ENCODE measurements at regions not wholly inside any gene's neighbourhood (a gene's known extent, or its start where the extent isn't known, plus 50 kb on each side); places are given as distances from the start of the nearest gene placed in this dataset.

DNA sequence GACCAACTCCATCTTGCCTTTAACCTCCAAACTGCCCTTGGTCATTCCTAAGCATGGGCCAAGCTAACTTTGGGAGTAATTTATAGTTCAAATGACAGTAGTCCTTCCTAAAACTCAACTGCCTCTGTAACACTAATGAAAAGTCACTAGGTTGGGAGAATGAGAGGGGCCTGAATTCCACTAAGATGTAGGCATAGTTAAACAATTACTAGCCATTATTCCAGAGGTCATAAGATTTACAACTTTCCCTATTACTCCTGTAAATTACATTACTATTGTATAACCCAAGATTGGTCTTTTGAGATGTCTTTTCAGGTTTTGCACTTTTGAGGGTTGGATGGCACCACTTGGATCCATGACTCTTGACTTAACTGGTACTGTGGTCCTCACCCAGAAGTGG is 94.6 kb downstream of the SPP2 start:
- Histone ChIP-seq H3K36me3 (no peaks in the 10 kb centered on the region), H3K9me3 (peaks cover 0 to 5% (median 0%) of the 10 kb centered on the region in 11 donors), H3K27ac (no peak overlapping the region), H3K4me1 (peaks cover 0 to 19% (median 3%) of the 10 kb centered on the region in 9 donors), H3K4me3 (no peak overlapping the region), H3K27me3 (peaks cover 0 to 10% (median 0%) of the 10 kb centered on the region in 7 donors)
- TF ChIP-seq, protein P1, sequence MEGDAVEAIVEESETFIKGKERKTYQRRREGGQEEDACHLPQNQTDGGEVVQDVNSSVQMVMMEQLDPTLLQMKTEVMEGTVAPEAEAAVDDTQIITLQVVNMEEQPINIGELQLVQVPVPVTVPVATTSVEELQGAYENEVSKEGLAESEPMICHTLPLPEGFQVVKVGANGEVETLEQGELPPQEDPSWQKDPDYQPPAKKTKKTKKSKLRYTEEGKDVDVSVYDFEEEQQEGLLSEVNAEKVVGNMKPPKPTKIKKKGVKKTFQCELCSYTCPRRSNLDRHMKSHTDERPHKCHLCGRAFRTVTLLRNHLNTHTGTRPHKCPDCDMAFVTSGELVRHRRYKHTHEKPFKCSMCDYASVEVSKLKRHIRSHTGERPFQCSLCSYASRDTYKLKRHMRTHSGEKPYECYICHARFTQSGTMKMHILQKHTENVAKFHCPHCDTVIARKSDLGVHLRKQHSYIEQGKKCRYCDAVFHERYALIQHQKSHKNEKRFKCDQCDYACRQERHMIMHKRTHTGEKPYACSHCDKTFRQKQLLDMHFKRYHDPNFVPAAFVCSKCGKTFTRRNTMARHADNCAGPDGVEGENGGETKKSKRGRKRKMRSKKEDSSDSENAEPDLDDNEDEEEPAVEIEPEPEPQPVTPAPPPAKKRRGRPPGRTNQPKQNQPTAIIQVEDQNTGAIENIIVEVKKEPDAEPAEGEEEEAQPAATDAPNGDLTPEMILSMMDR (IDR thresholded peaks at IDR 0.05) = no peak
- ATAC-seq (no peak), DNase-seq (no peak)
- intact Hi-C loops (cut with DNase I) = no loop called here

DNA sequence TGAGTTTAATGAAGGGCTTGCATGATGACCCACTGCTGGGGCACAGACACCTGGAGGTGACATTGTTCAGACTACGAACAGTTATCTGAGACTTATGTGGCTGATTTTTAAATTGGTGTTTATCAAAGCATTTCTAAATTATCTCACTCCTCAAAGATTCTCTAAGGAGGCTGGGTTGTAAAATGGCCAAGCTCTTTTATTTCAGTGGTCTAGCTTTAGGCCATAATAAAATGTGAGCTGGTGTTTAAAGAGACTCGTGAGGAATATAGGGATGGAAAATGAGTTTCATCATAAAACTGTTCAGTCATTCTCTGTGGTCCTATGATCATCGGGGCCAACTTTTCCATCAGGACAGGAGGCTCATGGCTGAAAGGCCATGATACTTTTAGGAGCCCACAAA is 93.4 kb downstream of the SPP2 start:
- Histone ChIP-seq H3K4me3 (no peak overlapping the region), H3K4me1 (peaks cover 0 to 19% (median 3%) of the 10 kb centered on the region in 9 donors), H3K36me3 (no peaks in the 10 kb centered on the region), H3K27ac (no peak overlapping the region), H3K9me3 (peaks cover 0 to 7% (median 0%) of the 10 kb centered on the region in 11 donors), H3K27me3 (peaks cover 0 to 10% (median 0%) of the 10 kb centered on the region in 7 donors)
- WGBS, 2 donors = 85 to 89% methylated on average over 3 of the region's 3 CpGs
- ATAC-seq = no peak
- DNase-seq = no peak
- intact Hi-C loops (cut with DNase I) = no loop called here
- TF ChIP-seq, protein P1 (IDR thresholded peaks at IDR 0.05) = no peak

DNA sequence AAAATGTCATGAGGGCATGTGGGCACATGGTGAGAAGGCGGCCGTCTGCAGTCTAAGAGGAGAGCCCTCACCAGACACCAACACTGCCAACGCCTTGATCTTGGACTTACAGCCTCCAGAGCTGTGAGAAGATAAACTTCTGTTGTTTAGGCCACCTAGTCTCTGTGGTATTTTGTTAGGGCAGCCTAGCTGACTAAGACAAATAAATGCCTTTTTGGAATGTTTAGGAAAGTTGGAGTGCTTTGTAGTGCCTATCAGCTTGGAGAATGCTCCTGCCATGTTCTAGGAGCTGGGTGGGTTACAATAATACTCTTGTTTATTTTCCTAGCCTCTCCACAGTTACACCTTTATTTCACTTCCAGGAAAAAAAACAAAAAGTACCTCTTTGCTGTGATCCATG is 92.0 kb downstream of the SPP2 start:
- no peak for DNase-seq
- no peak overlapping the region for H3K4me3 ChIP-seq
- ATAC-seq = no peak
- peaks cover 0 to 19% (median 3%) of the 10 kb centered on the region in 9 donors for H3K4me1 ChIP-seq
- no peaks in the 10 kb centered on the region for H3K36me3 ChIP-seq
- 86 to 91% methylated on average over 3 of the region's 3 CpGs for WGBS, 2 donors
- intact Hi-C loops (cut with DNase I) = no loop called here
- H3K9me3 ChIP-seq = peaks cover 0 to 7% (median 0%) of the 10 kb centered on the region in 11 donors
- TF ChIP-seq, protein P1 (IDR thresholded peaks at IDR 0.05) = no peak
- H3K27ac ChIP-seq = no peak overlapping the region
- peaks cover 0 to 10% (median 0%) of the 10 kb centered on the region in 7 donors for H3K27me3 ChIP-seq

DNA sequence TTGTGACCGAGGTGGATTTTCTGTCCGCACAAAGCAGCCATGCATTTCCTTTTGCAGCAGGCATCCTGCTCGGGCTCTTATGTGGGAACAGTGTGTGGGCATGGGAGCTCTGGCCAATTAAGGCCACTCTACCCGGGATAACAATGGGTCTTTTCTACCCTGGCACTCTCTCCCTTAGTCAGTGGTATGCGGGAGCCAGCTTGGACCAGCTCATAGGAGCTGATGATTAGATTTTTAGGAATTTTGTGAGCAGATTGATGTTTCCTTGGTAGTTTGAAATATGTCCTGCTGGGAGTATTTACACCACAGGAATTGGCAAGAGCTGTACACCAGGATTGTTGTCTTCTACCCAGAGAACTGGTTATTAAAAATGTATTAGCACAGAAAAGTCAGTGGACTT is 89.3 kb downstream of the SPP2 start:
- intact Hi-C loops (cut with DNase I) = loop anchor here in 8 of 10 donors (5.0 to 10.0 kb wide), 8 partner anchors 145 to 978 kb away; no protein-coding TSS in a partner anchor
- TF ChIP-seq, protein P1 (IDR thresholded peaks at IDR 0.05) = no peak
- H3K9me3 ChIP-seq = peaks cover 0 to 7% (median 0%) of the 10 kb centered on the region in 11 donors
- peaks cover 0 to 18% (median 8%) of the 10 kb centered on the region in 7 donors for H3K27me3 ChIP-seq
- no peak overlapping the region for H3K4me3 ChIP-seq
- ATAC-seq (no peak), DNase-seq (no peak)
- H3K4me1 ChIP-seq = peaks cover 0 to 18% (median 0%) of the 10 kb centered on the region in 9 donors
- H3K27ac ChIP-seq = no peak overlapping the region
- WGBS, 2 donors = 86 to 93% methylated on average over 5 of the region's 5 CpGs
- no peaks in the 10 kb centered on the region for H3K36me3 ChIP-seq

All from heart right ventricle (tissue), 16 donors.